H9 (cell line): ENCODE measurements at regions not wholly inside any gene's neighbourhood (a gene's known extent, or its start where the extent isn't known, plus 50 kb on each side); places are given as distances from the start of the nearest gene placed in this dataset.

Source experiments
- DNase-seq: peaks from one replicate; pipeline ENCODE4 v3.0.0-alpha.2; 2017
- H2AFZ ChIP-seq: one replicate; pipeline ENCODE4 v1.6.1; 2013; ENCODE audit warnings: mild to moderate bottlenecking, low read length, control low read depth, moderate library complexity
- H2AK5ac ChIP-seq: 2 replicates; pipeline ENCODE4 v1.6.1; 2013; ENCODE audit warnings: low read length, control low read depth, mixed read lengths; ENCODE audit not compliant: insufficient read length
- H2BK120ac ChIP-seq: one replicate; pipeline ENCODE4 v1.6.1; 2013; ENCODE audit warnings: low read depth, mild to moderate bottlenecking, low read length, control low read depth, inconsistent platforms; ENCODE audit not compliant: poor library complexity, severe bottlenecking
- H2BK12ac ChIP-seq: 2 replicates; pipeline ENCODE4 v1.6.1; 2013; ENCODE audit warnings: low read length, control low read depth, mixed read lengths, low read depth; ENCODE audit not compliant: insufficient read length
- H2BK15ac ChIP-seq: 2 replicates; pipeline ENCODE4 v1.6.1; 2013; ENCODE audit warnings: low read depth, low read length, control low read depth
- H2BK20ac ChIP-seq: one replicate; pipeline ENCODE4 v1.6.1; 2013; ENCODE audit warnings: low read depth, mild to moderate bottlenecking, low read length, control low read depth, inconsistent platforms; ENCODE audit not compliant: poor library complexity, severe bottlenecking
- H2BK5ac ChIP-seq: 2 replicates; pipeline ENCODE4 v1.6.1; 2013; ENCODE audit warnings: low read length, control low read depth, mixed read lengths; ENCODE audit not compliant: insufficient read length
- H3K14ac ChIP-seq: 2 replicates; pipeline ENCODE4 v1.6.1; 2013; ENCODE audit warnings: low read length, control low read depth; ENCODE audit not compliant: insufficient read depth
- H3K18ac ChIP-seq: 2 replicates; pipeline ENCODE4 v1.6.1; 2013; ENCODE audit warnings: low read depth, mild to moderate bottlenecking, mixed read lengths, low read length, control low read depth; ENCODE audit not compliant: insufficient read length
- H3K23ac ChIP-seq: 2 replicates; pipeline ENCODE4 v1.6.1; 2013; ENCODE audit warnings: low read length, control low read depth, mixed read lengths, low read depth; ENCODE audit not compliant: insufficient read length
- H3K23me2 ChIP-seq: 2 replicates; pipeline ENCODE4 v1.6.1; 2013; ENCODE audit warnings: low read depth, mild to moderate bottlenecking, mixed read lengths, low read length, control low read depth; ENCODE audit not compliant: insufficient read length, poor library complexity, severe bottlenecking
- H3K27ac ChIP-seq: 2 replicates; pipeline ENCODE4 v1.5.1; 2013; ENCODE audit warnings: low read length, control low read depth, mixed read lengths, low read depth; ENCODE audit not compliant: insufficient read length
- H3K27me3 ChIP-seq: 2 replicates; pipeline ENCODE4 v1.6.1; 2013; ENCODE audit warnings: low read length, control low read depth, inconsistent platforms; ENCODE audit not compliant: insufficient read depth
- H3K4ac ChIP-seq: 2 replicates; pipeline ENCODE4 v1.6.1; 2013; ENCODE audit warnings: low read depth, mild to moderate bottlenecking, control low read depth, inconsistent platforms, low read length, moderate library complexity
- H3K4me1 ChIP-seq: 2 replicates; pipeline ENCODE4 v1.6.1; 2013; ENCODE audit warnings: low read length, control low read depth, inconsistent platforms; ENCODE audit not compliant: insufficient read depth
- H3K4me2 ChIP-seq: 2 replicates; pipeline ENCODE4 v1.6.1; 2013; ENCODE audit warnings: low read length, control low read depth, mixed read lengths; ENCODE audit not compliant: insufficient read length, insufficient read depth
- H3K56ac ChIP-seq: 2 replicates; pipeline ENCODE4 v1.6.1; 2013; ENCODE audit warnings: low read depth, mild to moderate bottlenecking, mixed read lengths, low read length, control low read depth; ENCODE audit not compliant: insufficient read length
- H3K79me1 ChIP-seq: 2 replicates; pipeline ENCODE4 v1.6.1; 2013; ENCODE audit warnings: low read depth, mild to moderate bottlenecking, moderate library complexity, low read length, control low read depth, inconsistent platforms; ENCODE audit not compliant: insufficient read depth, poor library complexity, severe bottlenecking
- H3K79me2 ChIP-seq: 2 replicates; pipeline ENCODE4 v1.6.1; 2013; ENCODE audit warnings: low read length, control low read depth, inconsistent platforms; ENCODE audit not compliant: insufficient read depth
- H3K9ac ChIP-seq: 2 replicates; pipeline ENCODE4 v1.6.1; 2013; ENCODE audit warnings: low read length, control low read depth, mixed read lengths; ENCODE audit not compliant: insufficient read length; ENCODE audit errors: extremely low read depth
- H3K9me3 ChIP-seq: one replicate; pipeline ENCODE4 v1.6.1; 2013; ENCODE audit warnings: low read depth, low read length, inconsistent platforms; ENCODE audit not compliant: control insufficient read depth
- H3T11ph ChIP-seq: one replicate; pipeline ENCODE4 v1.6.1; 2013; ENCODE audit warnings: mild to moderate bottlenecking, low read length, control low read depth, inconsistent platforms
- H4K20me1 ChIP-seq: one replicate; pipeline ENCODE4 v1.6.1; 2013; ENCODE audit not compliant: control insufficient read depth, insufficient read length, insufficient read depth
- H4K5ac ChIP-seq: 2 replicates; pipeline ENCODE4 v1.6.1; 2013; ENCODE audit warnings: low read depth, mild to moderate bottlenecking, mixed read lengths, low read length, control low read depth; ENCODE audit not compliant: insufficient read length
- H4K8ac ChIP-seq: replicated peaks from 2 replicates; pipeline ENCODE4 v1.6.1; 2013; ENCODE audit warnings: low read length, control low read depth, mixed read lengths, low read depth; ENCODE audit not compliant: insufficient read length
- H4K91ac ChIP-seq: 2 replicates; pipeline ENCODE4 v1.6.1; 2013; ENCODE audit warnings: low read depth, mild to moderate bottlenecking, moderate library complexity, mixed read lengths, low read length, control low read depth; ENCODE audit not compliant: insufficient read length
- H3K27ac Mint-ChIP-seq, 3 experiments: 2 replicates in 2 of 3; 3 replicates in 1 of 3; pipeline ENCODE4 v1.8.0; 2020 to 2021; ENCODE audit warnings: mixed read lengths in 3 of 3, mild to moderate bottlenecking in 1 of 3, moderate library complexity in 1 of 3
- H3K27me3 Mint-ChIP-seq: 2 replicates; pipeline ENCODE4 v1.8.0; 2021; ENCODE audit warnings: low read depth, mild to moderate bottlenecking, moderate library complexity, mixed read lengths
- H3K36me3 Mint-ChIP-seq, 3 experiments: 2 replicates in 2 of 3; 3 replicates in 1 of 3; pipeline ENCODE4 v1.8.0; 2020 to 2021; ENCODE audit warnings: low read depth in 3 of 3, mixed read lengths in 3 of 3; ENCODE audit not compliant: insufficient read depth in 1 of 3
- H3K4me1 Mint-ChIP-seq, 2 experiments: 2 replicates each; pipeline ENCODE4 v1.8.0; 2020; ENCODE audit warnings: mixed read lengths in 2 of 2
- H3K4me3 Mint-ChIP-seq, 2 experiments: 2 replicates in 1 of 2; 3 replicates in 1 of 2; pipeline ENCODE4 v1.8.0; 2020 to 2021; ENCODE audit warnings: mild to moderate bottlenecking in 2 of 2, mixed read lengths in 2 of 2, moderate library complexity in 1 of 2
- H3K9me3 Mint-ChIP-seq, 2 experiments: 2 replicates in 1 of 2; 3 replicates in 1 of 2; pipeline ENCODE4 v1.8.0; 2020; ENCODE audit warnings: mild to moderate bottlenecking in 2 of 2, mixed read lengths in 2 of 2, moderate library complexity in 1 of 2
- CTCF ChIP-seq: fragments of 200-600 bp; sonication (generic); conservative IDR thresholded peaks from 3 replicates; pipeline ENCODE4 v1.8.0; 2021; ENCODE audit warnings: antibody characterized with exemption, mild to moderate bottlenecking

GRCh38 chr1:196009362-196009761, 598.9 kb downstream of the KCNT2 start:
- Histone ChIP-seq H2BK15ac (no peak overlapping the region), H3K4me2 (no peak overlapping the region), H4K8ac (no peak overlapping the region), H2BK20ac (no peak overlapping the region), H3T11ph (no peak overlapping the region), H3K18ac (no peak overlapping the region), H4K20me1 (no peaks in the 10 kb centered on the region), H3K9me3 (no peaks in the 10 kb centered on the region), H2BK12ac (no peak overlapping the region), H2AK5ac (no peak overlapping the region), H3K14ac (no peak overlapping the region), H3K4me1 (no peaks in the 10 kb centered on the region), H2BK120ac (no peak overlapping the region), H4K91ac (no peak overlapping the region), H3K4ac (no peak overlapping the region), H2BK5ac (no peak overlapping the region), H3K79me1 (no peaks in the 10 kb centered on the region), H3K23ac (no peak overlapping the region), H3K27me3 (no peaks in the 10 kb centered on the region), H3K56ac (no peak overlapping the region), H3K79me2 (no peaks in the 10 kb centered on the region), H4K5ac (no peak overlapping the region), H3K9ac (no peak overlapping the region), H3K23me2 (no peaks in the 10 kb centered on the region), H2AFZ (no peak overlapping the region), H3K27ac (no peak overlapping the region)
- peaks cover 0 to 3% (median 3%) of the 10 kb centered on the region in 3 experiments; a peak in 3 of 7 replicates for H3K36me3 Mint-ChIP-seq
- peak overlapping the region in 1 of 3 experiments; percentile 40; a peak in 1 of 7 replicates for H3K27ac Mint-ChIP-seq
- TF ChIP-seq CTCF, result no peak
- peaks cover 5 to 13% of the 10 kb centered on the region in 2 experiments for H3K4me1 Mint-ChIP-seq
- peaks cover 0 to 3% of the 10 kb centered on the region in 2 experiments; a peak in 2 of 5 replicates for H3K9me3 Mint-ChIP-seq
- no peak overlapping the region for H3K4me3 Mint-ChIP-seq
- no peak for DNase-seq
- H3K27me3 Mint-ChIP-seq, result no peaks in the 10 kb centered on the region
